GM23248 (cell line): ENCODE measurements at regions not wholly inside any gene's neighbourhood (a gene's known extent, or its start where the extent isn't known, plus 50 kb on each side); places are given as distances from the start of the nearest gene placed in this dataset.

Experiments
- DNase-seq: peaks from one replicate; pipeline ENCODE4 v3.0.0-alpha.2; 2015
- H2AFZ ChIP-seq: fragments of 200-600 bp; sonication (generic); 2 replicates; pipeline ENCODE4 v1.6.1; 2016; ENCODE audit warnings: antibody characterized with exemption
- H3F3A ChIP-seq: fragments of 200-600 bp; sonication (generic); 2 replicates; pipeline ENCODE4 v1.6.1; 2016; ENCODE audit warnings: mild to moderate bottlenecking, antibody characterized with exemption, mixed run types; ENCODE audit not compliant: insufficient read depth
- H3K27ac ChIP-seq: fragments of 200-600 bp; sonication (generic); 2 replicates; pipeline ENCODE4 v1.5.1; 2016; ENCODE audit warnings: mild to moderate bottlenecking
- H3K27me3 ChIP-seq: fragments of 200-600 bp; sonication (generic); replicated peaks from 2 replicates; pipeline ENCODE4 v1.6.1; 2016; ENCODE audit warnings: mild to moderate bottlenecking; ENCODE audit not compliant: insufficient read depth
- H3K36me3 ChIP-seq: fragments of 200-600 bp; sonication (generic); 2 replicates; pipeline ENCODE4 v1.6.1; 2016; ENCODE audit warnings: low read depth, mild to moderate bottlenecking
- H3K4me1 ChIP-seq: fragments of 200-600 bp; sonication (generic); 2 replicates; pipeline ENCODE4 v1.6.1; 2016; ENCODE audit warnings: mild to moderate bottlenecking; ENCODE audit not compliant: insufficient read depth
- H3K4me2 ChIP-seq: fragments of 200-600 bp; sonication (generic); one replicate; pipeline ENCODE4 v1.6.1; 2016; ENCODE audit warnings: mild to moderate bottlenecking; ENCODE audit not compliant: unreplicated experiment
- H3K4me3 ChIP-seq: fragments of 200-600 bp; sonication (generic); 2 replicates; pipeline ENCODE4 v1.5.1; 2016; ENCODE audit warnings: mild to moderate bottlenecking
- H3K79me2 ChIP-seq: fragments of 200-600 bp; sonication (generic); 2 replicates; pipeline ENCODE4 v1.6.1; 2016; ENCODE audit warnings: mild to moderate bottlenecking; ENCODE audit not compliant: insufficient read depth
- H3K9ac ChIP-seq: fragments of 200-600 bp; sonication (generic); 2 replicates; pipeline ENCODE4 v1.6.1; 2016; ENCODE audit warnings: mild to moderate bottlenecking
- H3K9me2 ChIP-seq: fragments of 200-600 bp; sonication (generic); 2 replicates; pipeline ENCODE4 v1.6.1; 2016; ENCODE audit warnings: mixed run types, mild to moderate bottlenecking, moderate library complexity; ENCODE audit not compliant: insufficient read depth
- H3K9me3 ChIP-seq: fragments of 200-600 bp; sonication (generic); one replicate; pipeline ENCODE4 v1.6.1; 2017; ENCODE audit warnings: low read depth
- H4K20me1 ChIP-seq: fragments of 200-600 bp; sonication (generic); 2 replicates; pipeline ENCODE4 v1.6.0; 2016; ENCODE audit not compliant: insufficient read depth
- EZH2 ChIP-seq: fragments of 200-600 bp; sonication (generic); IDR thresholded peaks from 2 replicates; pipeline ENCODE4 v1.6.1; 2018; ENCODE audit warnings: antibody characterized with exemption, mild to moderate bottlenecking; ENCODE audit not compliant: insufficient read depth, poor library complexity, severe bottlenecking
- EZH2phosphoT487 ChIP-seq: fragments of 200-600 bp; sonication (generic); IDR thresholded peaks from 2 replicates; pipeline ENCODE4 v1.6.1; 2018; ENCODE audit warnings: antibody characterized with exemption, moderate library complexity, mild to moderate bottlenecking, low read depth; ENCODE audit not compliant: insufficient read depth
- WGBS, 2 experiments: methylation state at CpG; one replicate each; pipeline ENCODE4 v1.1.6; 2015 to 2017; ENCODE audit warnings: low lambda C conversion rate in 2 of 2, low coverage in 1 of 2; ENCODE audit errors: missing lambda C conversion rate in 2 of 2; 5-methylcytosine and 5-hydroxymethylcytosine counted together
- in situ Hi-C: fragments of 300-500 bp; cut with MboI; formaldehyde crosslinking; loops from 2 replicates; pipeline ENCODE4 v1.15.0; 2020

DNA sequence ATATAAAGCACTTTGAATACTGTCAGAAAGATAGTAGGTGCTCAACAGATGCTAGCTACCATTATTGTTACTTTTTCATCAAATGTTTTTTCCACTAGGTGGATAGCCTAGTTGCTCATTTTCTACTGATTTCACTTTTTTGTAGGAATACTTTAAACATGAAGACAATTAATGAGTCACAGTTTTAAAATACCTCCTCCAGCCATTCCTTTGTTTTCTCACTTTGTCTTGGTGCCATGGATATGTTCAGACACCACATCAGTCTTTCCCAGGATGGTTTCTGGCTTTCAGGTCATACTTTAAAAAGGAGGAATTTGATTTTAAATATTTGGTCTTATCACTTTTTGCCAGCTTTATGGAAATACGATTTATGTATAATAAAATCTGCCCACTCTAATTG is 147.1 kb upstream of the MGMT start:
- Histone ChIP-seq H3K9ac (no peak overlapping the region), H3K79me2 (no peaks in the 10 kb centered on the region), H3K4me1 (no peaks in the 10 kb centered on the region), H3F3A (no peaks in the 10 kb centered on the region), H3K4me3 (no peak overlapping the region), H3K9me3 (peaks cover 4% of the 10 kb centered on the region), H4K20me1 (no peaks in the 10 kb centered on the region), H3K9me2 (no peaks in the 10 kb centered on the region), H3K36me3 (no peaks in the 10 kb centered on the region), H3K4me2 (no peak overlapping the region), H3K27me3 (no peaks in the 10 kb centered on the region), H3K27ac (no peak overlapping the region), H2AFZ (no peak overlapping the region)
- TF ChIP-seq EZH2: no peak
- no peak for TF ChIP-seq EZH2phosphoT487
- in situ Hi-C loops: no loop called here
- WGBS, 2 experiments: 29 to 39% methylated on average over 1 of the region's 1 CpG
- DNase-seq: no peak

DNA sequence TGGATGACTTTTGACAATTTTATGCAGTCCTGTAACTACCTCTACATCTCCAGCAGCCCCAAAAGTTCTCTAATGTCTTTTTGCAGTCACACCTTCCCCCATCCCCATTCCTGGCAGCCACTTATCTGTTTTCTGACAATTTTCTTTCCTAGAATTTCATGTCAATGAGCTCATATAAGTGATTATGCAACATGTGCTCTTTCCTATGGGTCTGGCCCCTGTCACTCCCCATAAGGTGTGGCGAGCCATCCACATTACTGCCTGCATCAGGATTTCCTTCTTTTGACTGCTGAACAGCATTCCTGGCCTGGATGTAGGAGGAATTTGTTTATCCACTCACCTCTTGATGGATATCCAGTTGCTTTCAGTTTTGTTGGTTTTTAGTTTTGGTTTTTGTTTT is 146.7 kb upstream of the MGMT start:
- Histone ChIP-seq H4K20me1 (no peaks in the 10 kb centered on the region), H3K27ac (no peak overlapping the region), H3K4me1 (no peaks in the 10 kb centered on the region), H3K4me2 (no peak overlapping the region), H3K9me2 (no peaks in the 10 kb centered on the region), H3K27me3 (no peaks in the 10 kb centered on the region), H3K79me2 (no peaks in the 10 kb centered on the region), H2AFZ (no peak overlapping the region), H3K4me3 (no peak overlapping the region), H3F3A (no peaks in the 10 kb centered on the region), H3K9ac (no peak overlapping the region), H3K9me3 (peaks cover 4% of the 10 kb centered on the region), H3K36me3 (no peaks in the 10 kb centered on the region)
- no peak for DNase-seq
- WGBS, 2 experiments: 23 to 31% methylated on average over 1 of the region's 1 CpG
- in situ Hi-C loops: no loop called here
- no peak for TF ChIP-seq EZH2
- TF ChIP-seq EZH2phosphoT487: no peak

DNA sequence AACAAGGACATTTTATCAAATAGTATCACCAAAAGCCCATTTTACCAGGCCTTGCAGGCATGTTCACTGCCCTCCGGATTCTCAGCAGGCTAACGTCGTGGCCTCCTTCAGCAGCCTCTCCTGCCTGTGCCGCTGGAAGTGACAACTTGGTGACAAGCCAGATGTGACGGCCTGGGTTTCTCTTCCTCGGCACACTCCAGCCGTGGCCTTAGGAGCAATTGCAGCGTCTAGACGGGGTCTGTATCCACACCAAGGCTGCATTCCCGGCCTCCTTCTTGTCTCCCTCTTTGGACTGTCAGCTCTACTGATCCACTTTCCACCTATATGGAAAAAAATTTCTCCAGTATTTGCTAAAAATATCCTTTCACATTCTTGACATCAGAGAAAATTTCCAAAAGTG is 145.3 kb upstream of the MGMT start:
- H3K27me3 ChIP-seq: no peaks in the 10 kb centered on the region
- no peaks in the 10 kb centered on the region for H3K9me2 ChIP-seq
- no peak overlapping the region for H3K4me2 ChIP-seq
- in situ Hi-C loops: no loop called here
- DNase-seq: no peak
- no peaks in the 10 kb centered on the region for H3K36me3 ChIP-seq
- TF ChIP-seq EZH2 (no peak), EZH2phosphoT487 (no peak)
- H3K9ac ChIP-seq: no peak overlapping the region
- no peaks in the 10 kb centered on the region for H3K79me2 ChIP-seq
- H3K4me1 ChIP-seq: no peaks in the 10 kb centered on the region
- no peaks in the 10 kb centered on the region for H3F3A ChIP-seq
- 49 to 68% methylated on average over 10 of the region's 10 CpGs for WGBS, 2 experiments
- no peaks in the 10 kb centered on the region for H4K20me1 ChIP-seq
- no peak overlapping the region for H3K4me3 ChIP-seq
- no peak overlapping the region for H3K27ac ChIP-seq
- H2AFZ ChIP-seq: no peak overlapping the region
- H3K9me3 ChIP-seq: peaks cover 4% of the 10 kb centered on the region

DNA sequence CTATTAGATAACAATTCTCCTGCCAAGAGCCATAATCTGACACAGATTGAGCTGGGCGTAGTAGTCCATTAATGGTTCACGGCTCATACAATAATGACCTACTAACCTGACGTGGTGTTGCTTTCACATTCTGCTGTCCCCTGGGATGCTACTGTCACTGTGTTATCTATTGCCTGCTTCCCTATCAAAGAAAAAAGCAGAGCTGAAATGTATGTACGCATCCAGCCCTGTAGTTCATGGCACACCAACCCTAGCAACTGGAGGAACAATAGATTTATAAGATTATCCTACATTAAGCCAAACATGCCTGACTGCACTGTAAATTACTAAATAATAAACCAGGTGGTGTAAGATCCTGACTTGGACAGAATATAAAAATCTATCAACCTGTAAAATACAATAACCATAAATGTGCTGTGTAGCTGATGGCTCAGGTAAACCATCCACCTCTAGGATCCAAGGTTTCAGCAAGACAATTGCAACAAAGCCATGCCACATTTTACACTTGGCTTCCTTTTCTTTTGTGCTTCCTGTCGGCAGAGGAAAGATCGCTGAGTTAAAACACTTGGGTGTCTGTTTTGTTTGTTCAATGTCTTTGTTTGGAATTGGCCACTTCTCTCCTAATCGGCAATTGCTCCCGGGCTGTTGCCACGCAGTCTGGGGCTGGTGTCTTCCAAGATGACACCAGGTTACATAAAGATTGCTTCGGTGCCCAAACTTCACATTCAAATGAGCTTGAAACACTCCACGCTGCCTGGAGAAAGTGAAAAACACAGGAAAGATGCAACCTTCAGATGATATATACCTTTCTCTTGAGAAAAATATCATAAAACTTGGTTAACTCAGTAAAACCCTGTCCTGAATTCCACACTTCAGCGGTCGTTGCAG is 143.9 kb upstream of the MGMT start:
- no peaks in the 10 kb centered on the region for H3K9me3 ChIP-seq
- H3K9ac ChIP-seq: no peak overlapping the region
- no peaks in the 10 kb centered on the region for H3K36me3 ChIP-seq
- no peaks in the 10 kb centered on the region for H3F3A ChIP-seq
- in situ Hi-C loops: no loop called here
- H4K20me1 ChIP-seq: no peaks in the 10 kb centered on the region
- no peak overlapping the region for H3K4me2 ChIP-seq
- no peaks in the 10 kb centered on the region for H3K27me3 ChIP-seq
- no peaks in the 10 kb centered on the region for H3K4me1 ChIP-seq
- H3K9me2 ChIP-seq: no peaks in the 10 kb centered on the region
- no peaks in the 10 kb centered on the region for H3K79me2 ChIP-seq
- H2AFZ ChIP-seq: no peak overlapping the region
- H3K27ac ChIP-seq: no peak overlapping the region
- H3K4me3 ChIP-seq: no peak overlapping the region
- 7% methylated on average over 13 of the region's 13 CpGs for WGBS, 2 experiments
- DNase-seq: no peak
- TF ChIP-seq EZH2phosphoT487 (no peak), EZH2 (no peak)
